ENCODE measurements at regions not wholly inside any gene's neighbourhood (a gene's known extent, or its start where the extent isn't known, plus 50 kb on each side); places are given as distances from the start of the nearest gene placed in this dataset.

DNA sequence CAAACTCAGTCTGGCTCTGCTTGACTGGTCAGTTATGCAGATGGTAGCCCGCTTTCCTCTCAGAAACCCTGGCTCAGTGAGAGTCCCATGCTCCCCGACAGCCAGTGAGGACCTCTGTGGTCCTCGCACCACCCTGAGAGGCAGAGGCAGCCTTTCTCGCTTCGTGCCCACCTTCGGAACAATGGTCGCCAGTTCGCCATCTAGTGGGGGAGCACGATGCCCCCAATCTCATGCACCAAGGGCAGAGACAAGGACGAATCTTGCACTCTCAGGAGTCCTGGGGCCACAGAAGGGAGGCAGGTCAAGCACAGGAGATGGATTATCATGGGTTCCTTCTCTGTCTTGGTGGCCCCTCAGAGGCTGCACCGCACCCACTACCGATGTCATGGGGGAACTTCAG is 75.2 kb downstream of the RHCG start:
- no peak for DNase-seq (ENCODE audit: low read depth in 2 of 2)

DNA sequence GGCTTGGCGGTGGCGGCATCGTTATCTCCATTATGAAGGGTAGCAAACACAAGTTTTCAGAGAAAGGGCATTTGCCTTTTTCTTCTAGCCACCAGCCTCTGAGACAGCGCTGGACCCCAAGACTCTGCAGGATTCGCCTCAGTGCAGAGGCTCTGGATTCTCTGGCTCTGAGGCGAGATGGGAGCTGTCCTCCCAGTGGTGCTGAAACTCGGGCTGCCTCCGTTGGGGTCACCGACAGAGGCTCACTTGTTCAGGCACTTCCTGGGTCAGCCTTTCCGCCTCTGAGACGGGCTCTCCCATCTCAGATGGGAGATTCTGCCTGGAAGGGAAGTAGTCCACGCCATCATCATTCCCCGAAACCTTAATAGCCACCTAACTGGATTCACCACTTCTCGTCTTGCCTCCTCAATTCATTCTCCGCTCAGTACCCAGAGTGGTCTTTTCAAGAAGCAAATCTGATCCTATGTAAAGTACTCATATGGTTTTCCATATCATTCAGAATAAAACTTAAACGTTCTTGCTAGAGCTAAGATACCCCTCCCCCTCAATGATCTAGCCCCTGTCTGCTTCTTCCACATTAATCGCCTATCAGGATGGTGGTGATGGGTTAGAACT is 76.9 kb downstream of the RHCG start:
- DNase-seq (ENCODE audit: low read depth in 2 of 2): no peak

DNA sequence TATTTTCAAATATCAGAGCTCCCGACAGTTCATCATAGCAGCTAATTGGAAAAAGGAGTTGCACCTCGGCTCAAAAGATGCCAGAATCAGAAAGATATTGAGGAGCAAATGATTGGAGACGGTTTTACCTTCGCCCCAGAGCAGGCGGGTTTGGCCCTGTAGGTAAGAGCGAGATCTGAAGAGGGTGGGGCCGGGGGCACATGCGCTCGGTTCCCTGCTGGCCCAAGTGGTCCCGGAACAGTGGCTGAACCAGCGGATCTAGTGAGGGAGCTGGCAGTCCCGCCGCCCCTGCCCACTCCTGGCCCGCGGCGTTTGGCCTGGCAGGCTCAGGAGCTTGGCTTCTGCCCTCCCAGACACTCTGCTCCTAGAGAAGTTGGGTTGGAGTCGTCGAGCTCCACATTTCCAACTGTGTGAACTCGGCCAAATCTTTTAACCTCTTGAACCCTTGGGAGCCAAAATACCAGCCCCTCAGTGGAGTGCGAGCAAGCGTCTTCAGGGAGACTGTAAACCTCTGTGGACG is 79.1 kb downstream of the RHCG start:
- no peak for DNase-seq (ENCODE audit: low read depth in 2 of 2)

DNA sequence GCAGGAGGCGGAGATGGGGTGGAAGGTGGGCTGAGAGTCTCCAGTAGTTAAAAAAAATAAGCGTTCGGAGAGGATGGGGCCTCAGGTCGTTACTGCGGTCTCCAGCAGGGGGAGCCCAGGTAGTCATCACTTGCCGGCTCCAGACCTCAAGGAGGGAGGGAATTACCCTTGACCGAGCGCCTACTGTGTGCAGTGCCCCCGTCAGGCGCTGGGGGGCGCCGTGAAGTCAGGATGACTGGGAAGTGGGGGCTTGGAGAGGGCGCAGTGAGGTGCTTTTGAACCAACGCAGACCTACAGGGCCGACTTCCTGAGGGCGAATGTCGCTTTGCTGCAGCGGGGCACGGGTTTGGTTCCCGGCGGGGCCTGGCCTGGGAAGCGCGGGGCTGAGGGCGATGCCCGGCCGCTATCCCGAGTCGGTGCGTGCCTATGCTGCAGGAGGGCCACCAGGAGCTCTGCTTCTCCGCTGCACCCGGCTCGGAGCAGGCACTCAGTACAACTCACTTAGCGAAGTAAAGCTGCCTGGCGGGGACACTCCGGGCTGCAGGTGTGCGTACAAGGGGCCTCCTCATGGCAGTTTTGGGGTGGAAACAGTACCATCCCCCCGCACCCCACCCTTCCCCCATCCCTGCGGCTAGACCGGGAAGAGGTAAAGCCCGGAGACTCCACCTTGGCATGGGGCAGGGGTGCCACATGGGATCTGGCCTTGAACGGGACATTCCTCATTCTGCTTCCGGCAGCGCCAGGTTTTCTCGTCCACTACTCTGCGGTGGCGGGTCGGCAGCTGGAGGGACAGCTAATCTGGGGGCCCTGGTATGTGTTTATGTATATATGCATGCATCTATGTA is 79.8 kb downstream of the RHCG start:
- peak; percentile 8 to 39 for DNase-seq (ENCODE audit: low read depth in 2 of 2)

DNA sequence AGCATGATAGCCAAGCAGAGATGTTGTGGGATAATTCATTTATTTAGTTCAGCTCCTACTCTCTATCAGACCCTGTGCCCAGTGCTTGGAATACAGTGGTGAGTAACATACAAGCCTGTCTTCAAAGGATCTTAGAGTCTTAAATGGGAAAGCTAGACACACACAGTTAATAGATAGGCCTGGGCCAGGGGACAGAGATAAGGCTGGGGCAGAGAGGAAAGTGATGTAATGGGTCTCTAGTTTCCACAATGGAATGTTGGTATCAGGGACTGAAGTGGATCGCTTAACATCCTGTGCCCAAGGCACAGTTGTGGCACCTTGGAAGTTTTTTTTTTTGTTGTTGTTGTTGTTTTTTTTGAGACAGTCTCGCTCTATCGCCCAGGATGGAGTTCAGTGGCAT is 79.9 kb upstream of the POLG start:
- DNase-seq (ENCODE audit: low read depth in 2 of 2): no peak

DNA sequence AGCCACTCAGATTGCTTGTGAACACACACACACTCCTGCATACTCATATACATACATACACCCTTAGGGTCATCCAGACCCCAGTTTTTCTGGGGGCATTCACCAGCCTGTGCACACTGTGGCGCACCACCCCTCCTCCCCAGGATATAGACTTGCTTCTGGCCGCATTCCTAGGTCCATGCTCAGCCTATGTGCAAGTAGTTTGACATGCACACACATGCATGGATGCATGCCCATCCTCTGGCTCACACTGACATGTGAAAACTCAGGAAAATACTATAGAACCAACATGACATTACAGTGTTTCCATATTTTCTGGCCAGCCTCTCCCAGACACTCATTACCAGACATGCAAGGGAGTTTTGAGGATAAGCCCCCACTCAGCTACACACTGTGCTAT is 79.3 kb upstream of the POLG start:
- no peak for DNase-seq (ENCODE audit: low read depth in 2 of 2)

DNA sequence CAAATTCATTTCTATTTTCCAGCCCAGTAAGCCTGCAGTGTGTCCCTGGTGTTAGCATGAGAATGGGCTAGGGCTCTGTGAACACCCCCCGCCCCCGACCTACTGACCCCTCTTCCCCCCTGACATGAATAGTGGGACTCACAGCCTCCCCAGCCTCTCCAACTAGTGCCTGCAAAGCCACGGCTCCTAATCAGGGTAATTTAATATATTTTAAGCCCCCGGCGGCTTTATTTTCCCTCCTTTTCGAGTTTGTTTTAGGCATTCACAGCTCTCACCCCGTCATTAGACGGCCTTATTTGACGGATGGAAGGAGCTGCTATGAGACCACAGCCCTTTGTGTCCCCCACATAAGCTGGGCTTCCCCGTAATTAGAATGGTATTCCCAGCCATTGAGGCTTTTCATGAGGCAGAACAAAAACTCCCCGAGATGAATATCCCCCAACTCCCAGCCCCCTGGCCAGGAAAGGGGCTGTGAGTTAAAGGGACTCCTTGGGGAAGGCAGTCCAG is 78.3 kb upstream of the POLG start:
- no peak for DNase-seq (ENCODE audit: low read depth in 2 of 2)

- no peak for DNase-seq (ENCODE audit: low read depth in 2 of 2)
Measured at GRCh38 chr15:89410039-89410435, 75.4 kb upstream of the POLG start.

GRCh38 chr15:89409184-89410038 is 74.8 kb upstream of the POLG start:
- no peak for DNase-seq (ENCODE audit: low read depth in 2 of 2)

GRCh38 chr15:89408372-89409183 is 74.0 kb upstream of the POLG start:
- DNase-seq (ENCODE audit: low read depth in 2 of 2): no peak

DNA sequence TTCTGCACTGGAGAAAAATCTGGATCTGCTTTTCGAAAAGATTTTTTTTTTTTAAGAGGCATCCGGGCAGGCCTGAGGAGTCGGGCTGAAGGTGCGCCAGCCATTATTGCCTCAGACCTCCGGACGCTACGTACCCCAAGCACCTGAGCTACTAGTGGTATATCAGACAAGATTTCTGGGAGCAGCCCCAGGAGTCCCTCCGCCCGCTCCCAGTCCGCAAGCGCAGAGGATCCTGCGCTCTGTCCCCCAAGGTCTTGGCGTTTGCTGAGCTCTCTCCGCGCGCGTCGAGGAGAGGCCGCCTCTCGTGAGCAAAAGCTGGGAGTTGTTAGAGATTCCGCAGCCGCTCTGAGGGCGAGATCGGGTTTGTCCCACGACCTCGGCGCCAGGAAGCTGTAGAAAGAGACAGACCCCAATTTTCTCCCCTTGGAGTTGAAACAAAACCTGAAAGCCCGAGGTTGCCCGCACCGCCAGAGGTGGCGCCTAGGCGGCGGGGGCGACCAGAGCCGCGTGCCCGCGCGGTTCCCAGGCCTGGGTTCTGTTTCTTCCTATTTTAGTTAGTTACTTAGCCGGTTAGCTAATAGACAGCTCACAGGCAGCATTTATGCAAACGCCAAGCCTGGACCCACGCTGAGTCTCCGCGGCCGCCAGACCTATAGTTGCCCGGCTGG is 72.5 kb upstream of the POLG start:
- DNase-seq (ENCODE audit: low read depth in 2 of 2): no peak

GRCh38 chr15:89406218-89406939 is 71.8 kb upstream of the POLG start:
- DNase-seq (ENCODE audit: low read depth in 2 of 2): no peak

DNA sequence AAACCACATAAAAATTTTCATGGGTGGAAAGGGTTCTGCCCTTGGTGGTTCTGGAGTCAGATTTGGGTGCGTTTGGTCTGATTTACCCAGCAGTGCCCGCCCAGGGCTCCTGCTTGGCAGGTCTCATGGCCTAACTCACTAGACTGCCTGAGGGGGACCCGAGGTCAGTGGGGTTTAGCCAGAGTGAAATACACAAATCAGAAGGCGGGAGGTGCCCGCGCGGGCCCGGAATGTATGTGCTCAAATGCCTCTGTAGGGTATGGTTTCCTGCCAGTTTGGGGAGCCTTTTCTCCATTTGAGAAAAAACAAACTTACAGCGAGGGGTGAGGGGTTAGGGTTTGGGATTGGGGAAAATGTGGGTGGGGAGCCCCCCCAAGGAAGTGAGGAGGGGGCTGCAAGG is 70.9 kb upstream of the POLG start:
- DNase-seq (ENCODE audit: low read depth in 2 of 2): no peak

DNA sequence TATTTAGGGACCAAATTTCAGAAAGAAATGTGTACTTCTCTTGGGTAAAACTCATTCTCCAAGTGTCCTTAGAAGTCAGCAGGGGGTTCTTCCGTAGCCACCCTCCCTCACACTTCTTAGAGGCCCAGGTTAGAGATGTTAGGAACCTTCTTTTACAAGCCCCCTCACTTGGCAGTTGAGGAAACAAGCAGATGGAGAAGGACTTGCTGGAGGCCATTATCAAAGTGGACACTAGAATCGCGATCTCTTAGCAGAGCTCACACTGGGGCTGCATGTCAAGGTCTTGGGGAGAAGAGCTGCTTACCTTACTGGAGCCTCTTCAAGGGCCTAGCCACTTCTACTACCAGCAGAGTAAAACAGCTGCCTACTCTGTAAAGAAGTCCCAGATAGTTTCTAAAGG is 69.4 kb upstream of the POLG start:
- no peak for DNase-seq (ENCODE audit: low read depth in 2 of 2)

DNA sequence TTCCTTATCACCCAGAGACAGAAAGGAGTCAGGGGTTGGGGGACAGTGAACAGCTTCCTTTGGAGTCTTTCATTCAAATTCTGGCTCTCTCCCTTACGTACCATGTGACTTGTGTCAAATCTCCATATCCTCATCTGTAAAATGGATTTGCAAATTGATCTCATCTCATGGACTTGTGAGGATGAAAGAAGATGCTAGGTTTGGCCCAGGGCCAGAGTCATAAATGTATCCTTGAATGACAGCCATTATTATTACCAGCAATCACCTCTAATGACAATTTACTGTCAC is 67.8 kb upstream of the POLG start:
- no peak for DNase-seq (ENCODE audit: low read depth in 2 of 2)

DNA sequence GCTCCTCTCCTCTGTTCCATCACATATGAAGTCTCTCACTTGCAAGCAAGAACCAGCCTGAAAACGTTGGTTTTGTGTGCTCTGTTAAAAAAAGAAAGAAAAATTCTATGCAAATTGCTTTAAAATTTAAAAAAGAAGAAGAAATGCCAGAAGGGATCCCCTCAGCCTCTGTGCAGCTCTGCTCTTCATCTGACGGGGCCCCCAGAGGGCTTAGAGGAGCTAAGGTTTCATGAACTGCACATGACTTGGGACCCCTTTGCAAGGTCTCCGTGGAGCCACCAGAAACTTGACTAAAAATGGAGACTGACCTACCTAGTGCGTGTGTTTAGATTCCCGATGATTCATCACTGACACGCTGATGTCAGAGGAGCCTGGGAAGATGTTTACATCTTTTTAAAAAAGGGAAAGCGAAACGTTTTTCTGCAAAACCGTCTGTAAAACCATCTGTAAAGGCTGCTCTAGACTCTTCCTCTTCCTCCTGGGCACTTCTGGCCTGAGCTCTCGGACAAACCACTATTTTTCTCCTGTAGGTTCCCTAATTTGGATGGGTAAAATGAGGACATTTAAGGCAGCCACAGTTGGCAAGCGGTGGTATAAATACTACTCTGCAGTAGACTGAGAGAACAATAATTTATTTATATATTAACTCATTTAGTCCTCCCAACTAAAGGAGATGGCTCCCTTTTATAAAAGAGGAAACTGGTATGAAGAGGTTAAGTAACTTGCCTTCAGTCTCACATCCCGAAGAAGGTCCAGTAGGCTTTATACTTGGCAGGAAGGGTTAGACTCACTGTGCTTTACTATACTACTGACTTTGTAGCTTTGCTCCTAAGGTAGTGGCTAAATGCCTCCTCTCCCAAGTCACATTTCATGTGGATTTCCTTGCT is 67.2 kb upstream of the POLG start:
- DNase-seq (ENCODE audit: low read depth in 2 of 2): no peak

DNA sequence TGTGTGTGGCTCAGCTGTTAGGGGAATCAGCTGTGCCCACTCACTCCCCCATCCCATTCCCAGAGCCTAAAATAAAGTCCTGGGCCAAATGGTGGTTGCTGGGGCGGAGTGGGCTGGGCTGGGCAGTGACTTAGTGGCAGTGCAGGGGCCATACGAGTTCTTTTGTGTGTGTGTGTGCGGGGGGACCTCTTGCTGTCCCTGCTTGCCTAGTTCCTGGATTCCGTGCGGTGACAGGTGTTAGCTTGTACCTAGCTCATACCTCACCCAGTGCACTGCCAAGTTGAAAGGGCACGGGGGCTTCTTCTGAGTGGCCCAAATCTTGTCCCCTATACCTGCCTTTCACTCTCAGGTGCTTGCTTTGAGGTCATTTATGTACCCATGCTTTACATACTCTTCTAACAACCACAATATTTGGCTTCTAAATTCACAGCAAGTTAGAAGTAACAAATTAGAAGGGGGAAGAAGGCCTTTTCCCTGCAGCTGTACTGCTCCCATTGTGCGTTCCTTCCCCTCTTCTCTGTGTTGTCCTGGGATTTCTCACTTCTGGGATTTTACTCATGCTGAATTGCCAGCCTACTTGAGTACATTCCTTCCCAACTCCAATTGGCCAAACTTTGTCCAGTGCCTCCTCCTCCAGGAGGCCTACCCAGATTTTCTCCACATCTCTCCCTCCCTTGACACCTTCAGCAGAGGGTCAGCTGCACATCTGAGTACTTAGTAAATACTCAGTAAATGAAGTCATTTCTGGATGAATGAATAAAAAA is 66.3 kb upstream of the POLG start:
- DNase-seq (ENCODE audit: low read depth in 2 of 2): no peak

DNA sequence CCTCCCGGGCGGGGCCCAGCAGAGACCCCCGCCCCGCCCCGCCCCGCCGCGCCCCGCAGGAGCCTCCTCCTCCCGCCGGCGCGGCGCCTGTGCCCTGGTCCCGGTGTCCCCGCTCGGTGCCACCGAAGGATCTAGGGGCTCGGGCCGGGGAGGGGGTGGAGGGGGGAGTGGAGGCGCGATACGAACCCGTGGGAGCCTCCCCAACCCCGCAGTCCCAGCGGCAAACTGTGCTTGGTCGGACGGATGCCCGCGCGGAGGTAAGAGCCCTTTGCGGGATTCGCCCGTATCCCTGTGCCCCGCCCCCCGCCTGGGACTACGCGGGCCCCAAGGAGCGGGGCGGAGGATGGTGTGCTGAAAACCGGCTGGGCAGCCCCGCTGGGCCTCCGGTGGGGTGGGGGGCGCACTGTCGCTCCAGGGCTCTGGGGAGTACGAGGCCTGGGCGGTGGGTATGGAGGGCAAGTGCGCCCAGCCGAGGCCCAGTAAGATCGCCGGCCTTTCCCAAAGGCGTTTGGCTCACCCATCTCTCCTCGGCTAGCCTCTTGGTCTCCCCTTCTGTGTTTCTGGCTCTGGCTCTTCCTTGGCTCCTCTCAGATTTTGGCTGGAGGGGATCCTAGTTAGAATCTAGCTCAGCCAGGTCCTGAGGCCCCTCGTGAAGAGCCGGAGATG is 65.6 kb upstream of the POLG start:
- DNase-seq (ENCODE audit: low read depth in 2 of 2): no peak

Measured in stimulated activated CD8-positive, alpha-beta memory T cell treated with anti-CD3 and anti-CD28 coated beads, Interleukin-7, amount 100 ng/mL, for 4 hours (primary cell).